ENCODE measurements at regions not wholly inside any gene's neighbourhood (a gene's known extent, or its start where the extent isn't known, plus 50 kb on each side); places are given as distances from the start of the nearest gene placed in this dataset.
"Not testable (repeated sequence)": the region's sequence is repeated elsewhere in the genome, so short reads cannot be mapped to it uniquely, and the experiment has no call there.

DNA sequence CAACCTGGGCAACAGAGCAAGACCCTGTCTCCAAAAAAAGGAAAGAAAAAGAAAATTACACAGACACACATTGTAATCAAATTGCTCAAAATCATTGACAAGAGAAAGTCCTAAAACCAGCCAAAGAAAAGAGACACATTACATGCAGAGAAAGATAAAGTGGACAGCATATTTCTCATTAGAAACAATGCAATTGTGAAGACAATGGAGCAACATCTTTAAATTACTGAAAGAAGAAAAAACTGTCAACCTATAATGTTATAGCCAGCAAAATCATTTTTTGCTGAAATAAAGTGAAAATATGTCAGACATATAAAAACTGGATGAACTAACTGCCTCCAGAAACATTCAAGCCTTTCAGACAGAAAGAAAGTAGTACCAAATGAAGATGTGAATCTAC lies 120.6 kb downstream of the TMEM167A start:
- DNase-seq (ENCODE audit: low read depth, low spot score): no peak

- DNase-seq (ENCODE audit: low read depth, low spot score): peak; percentile 42
Measured at GRCh38 chr5:82952326-82952725, 124.9 kb downstream of the TMEM167A start.

DNA sequence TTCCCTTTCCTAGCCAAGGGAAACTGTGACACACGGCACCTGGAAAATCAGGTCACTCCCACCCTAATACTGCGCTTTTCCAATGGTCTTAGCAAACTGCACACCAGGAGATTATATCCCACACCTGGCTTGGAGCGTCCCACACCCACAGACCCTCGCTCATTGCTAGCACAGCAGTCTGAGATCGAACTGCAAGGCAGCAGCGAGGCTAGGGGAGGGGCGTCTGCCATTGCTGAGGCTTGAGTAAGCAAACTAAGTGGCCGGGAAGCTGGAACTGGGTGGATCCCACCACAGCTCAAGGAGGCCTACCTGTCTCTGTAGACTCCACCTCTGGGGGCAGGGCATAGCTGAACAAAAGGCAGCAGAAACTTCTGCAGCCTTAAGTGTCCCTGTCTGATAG lies 132.9 kb downstream of the TMEM167A start:
- DNase-seq (ENCODE audit: low read depth, low spot score): not testable (repeated sequence)

DNA sequence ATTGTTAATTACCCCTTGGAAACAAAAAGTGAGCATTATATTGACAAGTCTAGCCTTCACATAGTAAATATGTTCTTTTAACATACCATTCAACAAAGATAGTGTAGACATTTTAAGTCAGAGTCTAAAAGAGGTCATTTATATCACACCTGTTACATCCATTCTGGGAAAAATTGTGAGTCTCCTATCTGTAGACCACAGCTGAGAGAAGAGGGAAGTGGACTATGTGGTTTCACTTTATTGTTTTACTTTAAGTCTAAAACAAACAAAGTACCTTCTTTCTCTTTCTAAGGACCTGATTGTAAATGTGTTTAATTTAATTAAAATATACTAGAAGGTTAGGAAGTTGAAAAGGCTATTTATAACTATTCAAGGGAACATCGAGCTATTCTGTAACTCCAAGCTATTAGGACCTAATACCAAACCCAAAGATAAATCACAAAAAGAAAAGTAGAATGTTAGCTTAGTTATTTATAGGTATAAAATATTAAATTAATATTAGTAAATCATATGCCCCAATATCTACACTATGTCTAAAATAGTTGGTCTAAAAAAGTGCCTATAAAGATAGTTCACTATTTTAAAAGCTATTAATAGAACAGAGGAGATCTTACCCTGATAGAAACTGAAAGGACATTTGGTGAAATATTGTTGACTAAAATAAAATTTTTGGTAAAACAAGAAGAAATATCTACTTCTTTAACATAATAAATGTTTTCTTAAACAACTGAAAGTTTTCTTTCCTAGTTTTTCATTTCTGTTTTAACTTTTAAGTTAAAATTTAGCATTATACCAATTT lies 134.9 kb downstream of the TMEM167A start:
- DNase-seq (ENCODE audit: low read depth, low spot score): no peak

DNA sequence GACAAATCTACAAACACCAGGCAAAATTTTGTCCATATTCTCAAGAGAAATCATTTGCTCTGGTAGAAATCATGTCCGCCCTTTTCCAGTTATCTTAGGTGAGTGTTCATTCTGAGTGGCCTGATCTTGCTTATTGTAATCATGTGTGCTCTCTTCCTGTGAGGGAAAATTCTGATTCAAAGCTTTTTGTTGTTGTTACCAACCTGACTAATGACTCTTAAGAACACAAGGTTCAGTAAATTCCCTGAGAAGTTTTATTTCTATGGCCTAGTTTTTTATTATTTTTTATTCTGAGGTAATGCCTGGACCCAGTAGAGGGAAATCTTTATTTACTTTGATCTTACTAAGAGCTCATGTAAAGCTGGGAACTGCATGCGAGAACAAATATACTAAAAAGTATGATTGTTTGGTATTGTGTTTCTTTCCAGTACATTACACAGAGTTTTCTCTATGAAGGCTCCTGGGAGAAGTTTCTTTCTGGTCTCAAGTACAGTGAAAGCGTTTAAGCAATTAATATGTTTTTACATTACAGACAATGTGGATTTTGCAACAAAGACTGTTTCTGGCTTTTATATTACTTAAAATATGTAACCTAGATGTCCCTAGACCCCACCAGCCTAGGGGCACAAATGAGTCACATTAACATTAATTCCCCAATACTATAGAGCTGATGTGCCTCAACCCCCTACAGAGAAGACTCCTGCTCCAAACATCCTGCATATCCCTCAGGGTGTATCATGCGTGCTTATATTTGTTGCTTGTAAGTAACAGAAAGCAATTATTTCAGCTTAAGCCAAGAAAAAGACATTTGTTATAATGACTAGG lies 138.1 kb downstream of the TMEM167A start:
- DNase-seq (ENCODE audit: low read depth, low spot score): no peak

DNA sequence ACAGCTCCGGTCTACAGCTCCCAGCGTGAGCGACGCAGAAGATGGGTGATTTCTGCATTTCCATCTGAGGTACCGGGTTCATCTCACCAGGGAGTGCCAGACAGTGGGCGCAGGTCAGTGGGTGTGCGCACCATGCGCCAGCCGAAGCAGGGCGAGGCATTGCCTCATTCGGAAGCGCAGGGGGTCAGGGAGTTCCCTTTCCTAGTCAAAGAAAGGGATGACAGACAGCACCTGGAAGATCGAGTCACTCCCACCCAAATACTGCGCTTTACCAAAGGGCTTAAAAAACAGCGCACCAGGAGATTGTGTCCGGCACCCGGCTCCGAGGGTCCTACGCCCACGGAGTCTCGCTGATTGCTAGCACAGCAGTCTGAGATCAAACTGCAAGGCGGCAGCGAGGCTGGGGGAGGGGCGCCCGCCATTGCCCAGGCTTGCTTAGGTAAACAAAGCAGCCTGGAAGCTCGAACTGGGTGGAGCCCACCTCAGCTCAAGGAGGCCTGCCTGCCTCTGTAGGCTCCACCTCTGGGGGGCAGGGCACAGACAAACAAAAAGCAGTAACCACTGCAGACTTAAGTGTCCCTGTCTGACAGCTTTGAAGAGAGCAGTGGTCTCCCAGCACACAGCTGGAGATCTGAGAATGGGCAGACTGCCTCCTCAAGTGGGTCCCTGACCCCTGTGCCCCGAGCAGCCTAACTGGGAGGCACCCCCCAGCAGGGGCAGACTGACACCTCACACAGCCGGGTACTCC lies 144.5 kb downstream of the TMEM167A start:
- peak; percentile 48 for DNase-seq (ENCODE audit: low read depth, low spot score)

GRCh38 chr5:82931110-82931509 lies 146.1 kb downstream of the TMEM167A start:
- no peak for DNase-seq (ENCODE audit: low read depth, low spot score)

- DNase-seq (ENCODE audit: low read depth, low spot score): no peak
Measured at GRCh38 chr5:82925061-82925411, 152.2 kb downstream of the TMEM167A start.

DNA sequence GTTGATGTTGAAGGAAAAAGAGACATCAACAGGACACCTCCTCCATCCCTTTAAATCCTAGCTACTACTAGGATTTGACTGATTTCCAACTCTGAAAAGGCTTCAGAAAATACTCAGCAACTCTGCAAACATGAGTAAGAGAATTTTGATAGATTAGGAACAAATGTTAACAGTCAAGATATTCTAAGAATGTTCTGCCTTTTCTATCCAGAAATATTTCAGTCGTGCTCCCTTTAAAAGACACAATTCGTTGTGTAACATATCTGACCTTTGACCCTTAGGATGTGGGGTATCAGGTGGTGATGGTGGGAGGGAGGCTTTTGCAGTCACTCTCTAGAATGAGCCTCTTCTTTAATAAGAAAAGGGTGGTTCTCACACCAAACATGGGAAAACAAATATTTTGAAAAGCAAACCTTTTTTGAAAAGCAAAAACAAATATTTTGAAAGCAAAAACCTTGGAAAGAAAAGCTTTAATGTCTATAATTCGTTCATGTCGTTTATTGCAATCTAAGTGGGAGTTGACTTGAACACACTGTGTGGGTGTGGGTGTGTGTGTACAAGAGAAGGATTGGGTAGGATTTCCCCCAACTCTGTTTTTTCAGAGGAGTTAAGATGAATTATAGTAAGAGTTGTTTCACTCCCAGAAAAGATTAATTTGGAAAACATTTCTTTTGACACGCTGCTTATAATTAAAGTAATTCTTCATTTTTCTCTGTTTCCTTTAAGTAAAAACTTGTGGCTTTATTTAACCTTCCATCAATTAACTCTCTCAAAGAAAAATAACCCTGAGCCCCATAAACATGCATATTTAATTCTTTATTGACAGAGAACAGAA lies 152.8 kb downstream of the TMEM167A start:
- no peak for DNase-seq (ENCODE audit: low read depth, low spot score)

GRCh38 chr5:82922086-82922734 lies 155.0 kb downstream of the TMEM167A start:
- DNase-seq (ENCODE audit: low read depth, low spot score): peak; percentile 9

DNA sequence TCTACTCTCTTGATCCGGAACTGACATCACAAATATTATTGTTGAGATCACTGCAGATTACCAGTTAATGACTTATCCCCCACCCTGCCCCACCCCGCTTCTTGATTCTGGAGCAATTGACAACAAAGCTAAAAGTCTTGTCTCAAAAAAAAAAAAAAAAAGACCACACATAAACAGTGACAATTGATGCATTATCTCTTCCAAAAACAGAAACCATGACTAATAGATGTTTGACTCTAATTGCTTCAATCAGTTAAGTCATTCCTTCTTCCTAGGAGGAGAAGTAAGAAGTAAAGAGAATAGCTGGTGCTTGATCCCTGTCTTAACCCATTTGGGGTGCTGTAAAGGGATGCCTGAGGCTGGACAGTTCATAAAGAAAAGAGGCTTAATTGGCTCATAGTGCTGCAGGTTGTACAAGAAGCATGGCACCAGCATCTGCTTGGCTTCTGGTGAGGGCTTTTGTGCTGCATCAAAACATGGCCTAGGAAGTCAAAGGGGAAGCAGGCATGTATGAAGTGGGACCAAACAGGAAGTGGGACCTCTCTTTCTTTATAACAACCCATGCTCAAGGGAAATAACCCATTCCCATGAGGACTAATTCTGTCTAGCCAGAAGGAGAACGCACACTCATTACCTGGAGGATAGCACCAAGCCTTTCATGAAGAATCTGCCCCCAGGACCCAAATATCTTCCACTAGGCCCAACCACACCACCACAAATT lies 158.7 kb downstream of the TMEM167A start:
- DNase-seq (ENCODE audit: low read depth, low spot score): peak; percentile 25

DNA sequence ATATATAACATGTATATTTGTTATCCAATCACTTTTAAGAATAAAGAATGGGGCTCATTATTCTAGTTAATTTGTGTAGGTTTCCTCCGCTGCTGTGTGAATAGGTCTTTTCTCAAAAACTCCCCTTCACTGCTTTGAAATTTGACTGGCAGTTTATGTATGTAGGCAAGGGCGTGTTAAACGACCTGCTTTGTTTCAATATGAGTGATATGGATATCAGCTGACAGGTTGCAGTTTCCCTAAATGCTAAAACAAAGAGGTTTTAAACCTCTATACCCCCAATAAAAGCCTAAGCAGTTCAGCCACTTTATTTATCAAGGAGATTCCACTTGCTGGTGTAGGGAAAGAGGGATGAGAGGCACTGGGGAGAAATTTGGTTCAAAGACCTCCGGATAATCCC lies 159.6 kb downstream of the TMEM167A start:
- DNase-seq (ENCODE audit: low read depth, low spot score): no peak

GRCh38 chr5:82913971-82914370 lies 163.2 kb downstream of the TMEM167A start:
- DNase-seq (ENCODE audit: low read depth, low spot score): no peak

GRCh38 chr5:82912462-82912861 lies 164.7 kb downstream of the TMEM167A start:
- no peak for DNase-seq (ENCODE audit: low read depth, low spot score)

GRCh38 chr5:82911910-82912309 lies 165.3 kb downstream of the TMEM167A start:
- DNase-seq (ENCODE audit: low read depth, low spot score): no peak

DNA sequence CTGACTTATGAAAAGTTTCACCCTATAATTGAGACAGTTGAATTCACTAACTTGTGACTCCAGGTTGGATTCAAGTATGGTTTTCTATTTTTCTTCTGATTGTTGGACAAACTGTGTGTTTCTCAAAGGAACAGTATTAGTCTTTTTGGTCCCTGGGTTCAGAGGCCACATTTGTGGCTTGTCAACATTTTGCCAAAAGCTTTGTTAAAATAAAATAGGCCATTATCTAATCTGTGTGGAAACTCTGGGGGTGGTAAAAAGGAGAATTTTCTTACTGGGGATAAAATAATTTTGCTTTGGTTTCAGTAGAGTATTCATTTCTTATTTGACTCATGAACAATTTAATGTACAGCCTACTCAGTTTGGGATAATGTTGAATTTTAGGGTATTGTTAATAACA lies 166.3 kb downstream of the TMEM167A start:
- DNase-seq (ENCODE audit: low read depth, low spot score): no peak

DNA sequence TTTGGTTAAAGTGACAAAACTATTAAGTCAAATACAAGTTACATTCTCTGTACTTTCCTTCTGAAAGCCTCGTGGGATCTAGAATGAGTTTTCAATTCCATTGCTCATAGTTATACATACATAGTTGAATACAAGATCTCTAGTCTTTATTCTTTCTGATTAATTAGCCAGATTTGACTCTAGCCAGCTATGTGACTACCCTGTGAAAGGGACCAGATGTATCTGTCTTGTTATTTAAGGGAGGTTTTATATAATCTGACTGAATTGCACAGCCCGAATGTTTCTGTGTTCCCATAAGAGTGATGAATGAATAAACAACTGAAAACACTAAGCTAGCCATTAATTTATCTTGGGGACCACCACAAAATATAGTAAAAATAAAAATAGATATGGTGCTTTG lies 166.7 kb downstream of the TMEM167A start:
- no peak for DNase-seq (ENCODE audit: low read depth, low spot score)

- peak; percentile 10 for DNase-seq (ENCODE audit: low read depth, low spot score)
Measured at GRCh38 chr5:82909771-82910170, 167.4 kb downstream of the TMEM167A start.

GRCh38 chr5:82905986-82906385 lies 171.2 kb downstream of the TMEM167A start:
- DNase-seq (ENCODE audit: low read depth, low spot score): no peak

DNA sequence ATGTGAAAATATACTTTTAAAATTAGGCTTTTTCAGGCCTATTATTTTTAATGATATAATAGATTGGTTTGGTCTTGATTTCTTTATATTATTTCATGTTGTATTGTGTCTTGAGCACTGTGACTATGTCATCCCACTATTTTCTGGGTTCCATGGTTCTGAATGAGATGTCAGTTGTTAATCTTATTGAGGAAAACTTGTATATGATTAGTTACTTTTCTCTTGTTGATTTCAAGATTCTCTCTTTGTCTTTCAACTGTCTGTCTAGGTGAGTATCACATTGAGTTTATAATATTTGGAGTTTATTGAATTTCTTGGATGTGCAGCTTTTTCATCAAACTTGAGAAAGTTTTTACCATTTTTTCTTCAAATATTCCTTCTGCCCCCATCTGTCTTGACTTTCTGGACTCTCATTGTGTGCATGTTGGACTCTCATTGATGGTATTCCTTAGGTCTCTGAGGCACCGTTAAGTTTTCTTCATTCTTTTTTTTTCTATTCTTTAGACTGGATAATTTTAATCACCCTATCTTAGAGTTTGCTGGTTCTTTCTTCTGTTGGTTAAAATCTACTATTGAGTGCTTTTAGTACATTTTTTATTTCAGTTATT lies 175.8 kb downstream of the TMEM167A start:
- DNase-seq (ENCODE audit: low read depth, low spot score): no peak
